ENCODE measurements at regions not wholly inside any gene's neighbourhood (a gene's known extent, or its start where the extent isn't known, plus 50 kb on each side); places are given as distances from the start of the nearest gene placed in this dataset.
"Not testable (repeated sequence)": the region's sequence is repeated elsewhere in the genome, so short reads cannot be mapped to it uniquely, and the experiment has no call there.

- no peak for DNase-seq (ENCODE audit: low read depth in 3 of 3)
Observed at GRCh38 chr12:127779301-127780045, 487.5 kb upstream of the TMEM132C start.

GRCh38 chr12:127780881-127781280, 486.1 kb upstream of the TMEM132C start:
- DNase-seq (ENCODE audit: low read depth in 3 of 3) = no peak

- DNase-seq (ENCODE audit: low read depth in 3 of 3) = no peak
Observed at GRCh38 chr12:127781336-127781735, 485.6 kb upstream of the TMEM132C start.

- no peak for DNase-seq (ENCODE audit: low read depth in 3 of 3)
Observed at GRCh38 chr12:127785540-127785939, 481.4 kb upstream of the TMEM132C start.

GRCh38 chr12:127785986-127786590, 480.9 kb upstream of the TMEM132C start:
- DNase-seq (ENCODE audit: low read depth in 3 of 3) = no peak

- no peak for DNase-seq (ENCODE audit: low read depth in 3 of 3)
Observed at GRCh38 chr12:127787544-127787943, 479.4 kb upstream of the TMEM132C start.

- DNase-seq (ENCODE audit: low read depth in 3 of 3) = no peak
Observed at GRCh38 chr12:127790376-127790775, 476.6 kb upstream of the TMEM132C start.

- DNase-seq (ENCODE audit: low read depth in 3 of 3) = no peak
Observed at GRCh38 chr12:127791217-127791616, 475.8 kb upstream of the TMEM132C start.

- no peak for DNase-seq (ENCODE audit: low read depth in 3 of 3)
Observed at GRCh38 chr12:127797918-127798317, 469.1 kb upstream of the TMEM132C start.

- no peak for DNase-seq (ENCODE audit: low read depth in 3 of 3)
Observed at GRCh38 chr12:127802271-127802670, 464.7 kb upstream of the TMEM132C start.

- no peak for DNase-seq (ENCODE audit: low read depth in 3 of 3)
Observed at GRCh38 chr12:127803545-127803944, 463.4 kb upstream of the TMEM132C start.

GRCh38 chr12:127809275-127809674, 457.7 kb upstream of the TMEM132C start:
- no peak for DNase-seq (ENCODE audit: low read depth in 3 of 3)

GRCh38 chr12:127810041-127810440, 456.9 kb upstream of the TMEM132C start:
- DNase-seq (ENCODE audit: low read depth in 3 of 3) = no peak

GRCh38 chr12:127810459-127810858, 456.5 kb upstream of the TMEM132C start:
- not testable (repeated sequence) for DNase-seq (ENCODE audit: low read depth in 3 of 3)

GRCh38 chr12:127811988-127812387, 455.0 kb upstream of the TMEM132C start:
- no peak for DNase-seq (ENCODE audit: low read depth in 3 of 3)

- DNase-seq (ENCODE audit: low read depth in 3 of 3) = no peak
Observed at GRCh38 chr12:127813147-127813546, 453.8 kb upstream of the TMEM132C start.

GRCh38 chr12:127819056-127819455, 447.9 kb upstream of the TMEM132C start:
- DNase-seq (ENCODE audit: low read depth in 3 of 3) = no peak

GRCh38 chr12:127820271-127820670, 446.7 kb upstream of the TMEM132C start:
- DNase-seq (ENCODE audit: low read depth in 3 of 3) = no peak

GRCh38 chr12:127820846-127821245, 446.1 kb upstream of the TMEM132C start:
- DNase-seq (ENCODE audit: low read depth in 3 of 3) = no peak

- no peak for DNase-seq (ENCODE audit: low read depth in 3 of 3)
Observed at GRCh38 chr12:127822809-127823411, 444.1 kb upstream of the TMEM132C start.

- no peak for DNase-seq (ENCODE audit: low read depth in 3 of 3)
Observed at GRCh38 chr12:127823801-127824200, 443.2 kb upstream of the TMEM132C start.

GRCh38 chr12:127829281-127830064, 437.5 kb upstream of the TMEM132C start:
- DNase-seq (ENCODE audit: low read depth in 3 of 3) = no peak
